GM10266 (cell line): ENCODE measurements at regions not wholly inside any gene's neighbourhood (a gene's known extent, or its start where the extent isn't known, plus 50 kb on each side); places are given as distances from the start of the nearest gene placed in this dataset.

Source experiments
- DNase-seq: peaks from one replicate; pipeline ENCODE4 v3.0.0; 2012; ENCODE audit errors: extremely low spot score
- CTCF ChIP-seq: IDR thresholded peaks from 2 replicates; pipeline ENCODE4 v1.5.1; 2012; ENCODE audit warnings: mild to moderate bottlenecking, low read depth; ENCODE audit not compliant: control insufficient read depth, insufficient read depth; ENCODE audit errors: missing control alignments

GRCh38 chr16:86365513-86366273 is 144.6 kb upstream of the FOXF1 start:
- no peak for DNase-seq
- TF ChIP-seq CTCF = no peak

- no peak for TF ChIP-seq CTCF
- DNase-seq = no peak
Measured at GRCh38 chr16:86366481-86366880, 143.8 kb upstream of the FOXF1 start.

GRCh38 chr16:86367291-86368072 is 142.8 kb upstream of the FOXF1 start:
- no peak for TF ChIP-seq CTCF
- no peak for DNase-seq

GRCh38 chr16:86368261-86368660 is 142.1 kb upstream of the FOXF1 start:
- no peak for TF ChIP-seq CTCF
- DNase-seq = no peak

GRCh38 chr16:86370062-86370461 is 140.3 kb upstream of the FOXF1 start:
- no peak for TF ChIP-seq CTCF
- DNase-seq = no peak

GRCh38 chr16:86371083-86371803 is 139.1 kb upstream of the FOXF1 start:
- no peak for TF ChIP-seq CTCF
- DNase-seq = no peak
